ENCODE measurements at regions not wholly inside any gene's neighbourhood (a gene's known extent, or its start where the extent isn't known, plus 50 kb on each side); places are given as distances from the start of the nearest gene placed in this dataset.

DNA sequence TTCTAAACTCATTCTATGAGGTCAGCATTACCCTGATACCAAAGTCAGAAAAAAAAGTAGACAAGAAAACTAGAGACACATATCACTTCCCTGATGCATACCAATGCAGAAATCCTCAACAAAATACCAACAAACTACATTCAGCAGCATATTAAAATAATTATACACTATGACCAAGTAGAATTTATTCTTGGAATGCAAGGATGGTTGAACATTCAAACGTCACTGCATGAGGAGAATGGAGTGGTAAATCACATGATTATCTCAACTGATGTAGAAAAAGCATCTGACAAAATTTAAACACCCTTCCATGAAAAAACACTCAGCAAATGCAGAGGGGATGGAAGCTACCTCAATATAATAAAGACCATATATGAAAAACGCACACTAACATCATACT, 155.0 kb upstream of the KCNJ18 start:
- Histone ChIP-seq H3K18ac (ENCODE audit: insufficient read length, low read depth, low read length) (no peak overlapping the region), H4K5ac (ENCODE audit: insufficient read length, low read depth, low read length) (no peak overlapping the region), H2BK20ac (ENCODE audit: low read depth, low read length, poor library complexity, severe bottlenecking) (no peak overlapping the region), H3K23ac (ENCODE audit: insufficient read length, low read depth, low read length) (no peak overlapping the region), H3K23me2 (ENCODE audit: insufficient read length, low read depth, low read length, poor library complexity, severe bottlenecking) (no peaks in the 10 kb centered on the region), H3T11ph (ENCODE audit: low read length) (no peak overlapping the region), H3K79me1 (ENCODE audit: insufficient read depth, low read depth, low read length, poor library complexity, severe bottlenecking) (no peaks in the 10 kb centered on the region), H3K14ac (ENCODE audit: insufficient read depth, low read length) (no peak overlapping the region), H4K20me1 (ENCODE audit: control insufficient read depth, insufficient read depth, insufficient read length) (no peaks in the 10 kb centered on the region), H2BK15ac (ENCODE audit: low read depth, low read length) (no peak overlapping the region), H3K9me3 (ENCODE audit: control insufficient read depth, low read depth, low read length) (peaks cover 20% of the 10 kb centered on the region), H3K4ac (ENCODE audit: low read depth, low read length) (no peak overlapping the region), H3K4me2 (ENCODE audit: insufficient read depth, insufficient read length, low read length) (no peak overlapping the region), H4K8ac (replicated peaks; ENCODE audit: insufficient read length, low read depth, low read length) (no peak overlapping the region), H3K79me2 (ENCODE audit: insufficient read depth, low read length) (no peaks in the 10 kb centered on the region), H3K27ac (ENCODE audit: insufficient read length, low read depth, low read length) (no peak overlapping the region), H3K9ac (ENCODE audit: extremely low read depth, insufficient read length, low read length) (no peak overlapping the region), H2AK5ac (ENCODE audit: insufficient read length, low read length) (no peak overlapping the region), H3K56ac (ENCODE audit: insufficient read length, low read depth, low read length) (no peak overlapping the region), H2BK12ac (ENCODE audit: insufficient read length, low read depth, low read length) (no peak overlapping the region), H2BK5ac (ENCODE audit: insufficient read length, low read length) (no peak overlapping the region), H3K27me3 (ENCODE audit: insufficient read depth, low read length) (no peaks in the 10 kb centered on the region), H2BK120ac (ENCODE audit: low read depth, low read length, poor library complexity, severe bottlenecking) (no peak overlapping the region), H2AFZ (ENCODE audit: low read length) (no peak overlapping the region), H3K4me1 (ENCODE audit: insufficient read depth, low read length) (no peaks in the 10 kb centered on the region), H4K91ac (ENCODE audit: insufficient read length, low read depth, low read length) (no peak overlapping the region)
- Mint-ChIP-seq H3K36me3 (ENCODE audit: insufficient read depth in 1 of 3, low read depth in 3 of 3) (peaks cover 12 to 26% (median 19%) of the 10 kb centered on the region in 3 experiments), H3K27me3 (ENCODE audit: low read depth) (no peaks in the 10 kb centered on the region), H3K4me1 (no peaks in the 10 kb centered on the region; a peak in 1 of 4 replicates), H3K27ac (no peak overlapping the region), H3K9me3 (peaks cover 35 to 45% of the 10 kb centered on the region in 2 experiments), H3K4me3 (no peak overlapping the region)
- no peak for DNase-seq
- no CpG with 5 or more reads among the region's 2 CpGs for WGBS (ENCODE audit: extremely low coverage, insufficient read length, low lambda C conversion rate)
- TF ChIP-seq, protein P1, sequence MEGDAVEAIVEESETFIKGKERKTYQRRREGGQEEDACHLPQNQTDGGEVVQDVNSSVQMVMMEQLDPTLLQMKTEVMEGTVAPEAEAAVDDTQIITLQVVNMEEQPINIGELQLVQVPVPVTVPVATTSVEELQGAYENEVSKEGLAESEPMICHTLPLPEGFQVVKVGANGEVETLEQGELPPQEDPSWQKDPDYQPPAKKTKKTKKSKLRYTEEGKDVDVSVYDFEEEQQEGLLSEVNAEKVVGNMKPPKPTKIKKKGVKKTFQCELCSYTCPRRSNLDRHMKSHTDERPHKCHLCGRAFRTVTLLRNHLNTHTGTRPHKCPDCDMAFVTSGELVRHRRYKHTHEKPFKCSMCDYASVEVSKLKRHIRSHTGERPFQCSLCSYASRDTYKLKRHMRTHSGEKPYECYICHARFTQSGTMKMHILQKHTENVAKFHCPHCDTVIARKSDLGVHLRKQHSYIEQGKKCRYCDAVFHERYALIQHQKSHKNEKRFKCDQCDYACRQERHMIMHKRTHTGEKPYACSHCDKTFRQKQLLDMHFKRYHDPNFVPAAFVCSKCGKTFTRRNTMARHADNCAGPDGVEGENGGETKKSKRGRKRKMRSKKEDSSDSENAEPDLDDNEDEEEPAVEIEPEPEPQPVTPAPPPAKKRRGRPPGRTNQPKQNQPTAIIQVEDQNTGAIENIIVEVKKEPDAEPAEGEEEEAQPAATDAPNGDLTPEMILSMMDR (conservative IDR thresholded peaks at IDR 0.05): no peak

Data from H9 (cell line).